ENCODE measurements at regions not wholly inside any gene's neighbourhood (a gene's known extent, or its start where the extent isn't known, plus 50 kb on each side); places are given as distances from the start of the nearest gene placed in this dataset.

DNA sequence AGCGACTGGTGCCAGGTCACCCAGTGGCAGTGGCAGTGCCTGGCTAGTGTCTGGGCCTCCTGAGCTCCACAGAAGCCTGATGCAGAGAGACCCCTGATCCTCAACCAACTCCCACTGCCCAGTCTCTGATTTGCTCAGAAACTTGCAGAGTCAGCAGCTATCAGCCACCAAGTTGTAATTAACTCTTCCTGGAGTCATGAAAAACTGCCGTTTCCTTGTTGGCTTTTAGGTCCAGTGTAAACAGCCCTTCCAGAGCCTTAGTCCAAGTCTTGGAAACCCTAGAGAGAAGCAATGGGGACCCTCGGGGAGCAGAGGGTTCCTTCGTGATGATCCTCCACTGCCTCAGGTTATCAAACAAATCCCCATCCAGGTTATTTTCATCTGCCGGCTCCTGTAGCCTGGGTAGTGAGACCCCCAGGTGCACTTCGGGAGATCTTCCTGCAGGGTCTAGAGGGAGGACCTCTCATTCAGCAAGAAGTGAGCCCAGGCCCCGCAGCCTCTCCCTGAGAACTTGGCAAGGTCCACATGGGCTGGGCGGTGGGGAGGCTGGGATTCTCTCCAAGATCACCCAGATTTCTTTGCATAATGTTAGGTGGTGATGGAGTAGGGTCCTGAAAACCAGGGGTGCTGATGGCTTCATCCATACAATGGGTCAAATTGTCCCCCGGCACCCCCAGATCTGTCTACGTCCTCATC is 137.7 kb upstream of the HDAC4 start:
- no peak for DNase-seq

DNA sequence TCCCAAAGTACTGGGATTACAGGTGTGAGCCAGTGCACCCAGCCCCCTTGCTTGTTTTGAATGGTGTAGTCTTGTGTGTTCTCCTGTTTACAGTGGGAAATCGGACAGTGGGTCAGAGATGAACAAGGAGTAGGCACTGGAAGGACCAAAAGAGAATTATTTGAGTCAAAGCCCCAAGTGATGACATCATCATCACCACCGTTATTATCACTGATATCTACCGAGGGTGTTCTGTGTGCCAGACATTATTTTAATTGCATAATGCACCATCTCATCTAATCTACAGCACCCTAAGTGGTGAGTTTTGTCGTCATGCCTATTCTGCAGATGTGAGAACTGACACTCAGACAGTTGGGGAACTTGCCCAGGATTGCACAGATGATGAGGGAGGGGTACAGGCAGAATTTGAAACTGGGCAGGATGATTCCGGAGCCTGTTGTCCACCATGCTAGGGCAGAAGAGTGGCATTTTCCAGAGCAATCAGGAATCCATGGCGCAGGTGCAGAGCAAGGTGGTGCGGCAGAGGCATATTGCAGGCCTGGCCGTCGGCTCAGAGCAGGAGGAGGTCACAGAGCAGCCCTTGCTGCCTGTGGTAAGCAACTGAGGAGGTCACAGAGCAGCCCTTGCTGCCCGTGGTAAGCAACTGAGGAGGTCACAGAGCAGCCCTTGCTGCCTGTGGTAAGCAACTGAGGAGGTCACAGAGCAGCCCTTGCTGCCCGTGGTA is 137.0 kb upstream of the HDAC4 start:
- no peak for DNase-seq

DNA sequence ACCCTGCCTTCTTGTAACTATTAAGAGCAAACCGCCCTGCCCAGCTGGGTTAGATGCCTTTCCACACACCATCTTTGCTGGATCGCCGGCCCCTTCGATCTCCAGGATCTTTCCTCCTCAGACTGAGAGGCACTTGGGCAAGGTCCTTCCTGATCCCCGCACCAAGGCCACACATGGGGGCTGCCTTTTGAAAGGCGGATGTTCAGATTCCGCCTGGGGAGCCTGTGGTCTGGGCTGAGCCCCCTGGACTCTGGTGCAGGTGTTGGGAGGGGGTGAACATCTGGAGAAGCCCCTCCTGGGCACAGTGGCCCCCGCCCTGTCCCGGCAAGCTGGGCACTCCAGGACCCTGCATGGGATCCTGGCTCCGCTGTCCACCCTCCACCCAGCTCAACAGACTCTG is 135.4 kb upstream of the HDAC4 start:
- no peak for DNase-seq

DNA sequence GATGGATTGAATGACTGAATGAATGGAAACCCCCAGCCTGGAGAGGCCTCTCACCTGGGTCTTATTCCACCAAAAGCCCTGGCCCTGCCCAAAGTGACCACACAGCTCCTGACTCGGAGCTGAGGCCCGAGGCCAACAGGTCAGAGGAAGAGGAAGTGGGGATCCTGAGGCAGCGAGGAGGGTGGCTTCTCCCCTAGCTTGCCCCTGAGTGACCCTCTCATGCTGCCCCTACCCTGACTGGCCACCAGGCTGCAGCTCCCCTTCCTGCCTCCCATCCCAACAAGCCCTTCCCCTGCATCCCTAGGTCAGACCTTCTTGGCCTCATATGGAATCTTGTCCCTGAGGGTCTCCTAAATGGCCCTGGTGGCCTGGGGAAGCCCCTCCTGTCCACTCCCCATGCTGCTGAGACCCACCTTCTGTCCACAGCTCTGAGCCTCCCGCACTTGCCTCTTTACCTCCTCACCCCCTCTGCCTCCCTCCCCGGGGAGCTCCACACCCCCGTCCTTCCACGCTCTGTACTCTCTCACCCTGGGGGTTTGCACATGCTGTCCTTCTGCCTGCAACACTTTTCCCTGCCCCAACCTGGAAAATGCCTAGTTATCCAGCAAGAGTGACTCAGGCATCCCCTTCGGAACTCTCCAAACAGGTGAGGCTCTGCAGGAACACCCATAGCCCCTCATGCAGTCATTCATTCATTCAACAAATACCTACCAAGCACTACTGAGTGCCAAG is 134.8 kb upstream of the HDAC4 start:
- DNase-seq: no peak

DNA sequence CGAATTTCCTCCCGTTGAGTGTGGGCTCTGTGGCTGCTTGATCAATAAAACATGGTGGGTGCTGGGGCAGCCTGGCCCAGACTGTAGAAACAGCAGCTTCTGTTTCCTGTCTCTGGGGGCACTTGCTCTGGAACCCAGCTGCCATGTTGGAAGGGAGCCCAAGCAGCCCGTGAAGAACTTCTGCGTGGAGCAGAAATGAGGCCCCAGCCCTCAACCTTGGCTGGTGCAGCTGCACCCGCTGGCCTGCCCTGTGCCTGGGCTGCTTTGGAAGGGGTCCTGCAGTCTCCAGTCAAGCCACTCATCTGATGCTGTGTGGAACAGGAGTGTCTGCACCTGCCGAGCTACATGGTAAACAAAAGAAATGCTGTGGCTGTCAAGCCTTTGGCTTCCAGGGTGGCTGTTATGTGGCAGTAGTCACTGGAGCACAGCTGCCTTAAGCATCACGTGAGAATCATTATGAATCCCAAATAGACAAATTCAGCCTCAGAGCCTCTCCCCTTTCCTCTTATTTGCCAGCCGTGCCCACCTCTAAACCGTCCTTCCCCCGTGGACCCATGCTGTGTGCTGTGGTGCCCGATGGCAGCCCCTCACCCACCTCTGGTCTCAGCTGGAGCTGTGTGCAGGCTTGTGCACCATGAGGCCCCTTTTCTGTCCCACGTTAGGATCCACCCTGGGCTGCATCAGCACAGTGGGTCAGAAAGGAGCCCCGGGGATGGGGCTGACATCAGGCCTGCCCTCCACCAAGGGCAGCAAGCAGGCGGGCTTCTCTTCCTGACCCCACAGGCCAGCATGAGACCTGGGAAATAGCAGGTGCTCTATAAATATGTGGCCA is 134.0 kb upstream of the HDAC4 start:
- no peak for DNase-seq

DNA sequence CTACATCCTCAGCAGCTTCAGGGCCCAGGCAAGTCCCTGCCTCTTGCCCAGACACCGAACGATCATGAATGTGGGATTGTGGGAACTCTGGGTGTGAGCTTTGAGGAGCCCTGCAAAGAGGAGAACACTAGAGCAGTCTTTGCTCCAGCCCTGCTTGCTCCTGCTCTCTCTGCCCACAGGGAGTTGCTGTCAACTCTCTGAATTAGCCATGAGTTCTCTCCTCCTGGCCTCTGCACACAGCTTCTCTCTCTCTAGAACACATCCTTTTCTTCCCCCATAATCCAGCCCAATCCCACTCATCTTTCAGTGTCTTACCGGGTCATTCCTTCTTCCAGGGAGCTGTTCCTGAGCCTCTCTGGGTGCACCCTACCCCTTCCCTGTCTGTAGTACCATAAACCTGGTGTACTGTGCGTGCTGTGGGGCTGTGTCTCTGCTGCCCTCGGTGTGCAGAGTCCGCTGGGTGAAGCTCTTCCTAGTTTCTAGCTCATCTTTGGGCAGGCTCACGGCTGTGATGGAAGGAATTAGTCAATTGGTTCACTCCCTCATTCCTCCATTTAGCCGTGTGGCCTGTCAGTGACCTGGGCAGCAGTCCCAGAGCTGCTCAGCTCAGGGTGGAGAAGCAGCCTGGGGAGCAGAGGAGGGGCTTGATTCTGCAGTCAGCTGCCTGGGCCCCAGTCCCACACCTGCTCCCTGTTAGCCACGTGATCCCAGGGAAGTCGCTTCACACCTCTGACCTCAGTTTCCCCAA is 132.9 kb upstream of the HDAC4 start:
- no peak for DNase-seq

DNA sequence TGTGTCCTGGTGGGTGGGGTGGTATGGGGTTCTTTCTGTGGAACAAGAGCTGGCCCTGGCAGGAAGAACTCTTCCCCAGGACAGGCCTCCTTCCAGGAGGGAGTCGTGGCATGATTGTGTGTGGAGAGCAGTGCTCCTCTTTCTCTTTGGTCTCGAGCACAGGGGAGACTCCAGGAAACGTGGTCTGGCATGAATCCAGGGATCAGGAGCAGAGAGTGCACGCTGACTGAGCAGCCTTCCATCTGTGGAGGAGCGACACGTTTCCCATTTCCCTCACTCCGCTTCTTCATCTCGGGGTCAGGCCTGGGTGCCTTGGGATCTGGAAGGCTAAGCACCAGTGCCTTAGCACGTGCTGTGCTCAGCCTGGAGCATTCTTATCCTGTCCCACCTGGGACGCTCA is 132.0 kb upstream of the HDAC4 start:
- no peak for DNase-seq

DNA sequence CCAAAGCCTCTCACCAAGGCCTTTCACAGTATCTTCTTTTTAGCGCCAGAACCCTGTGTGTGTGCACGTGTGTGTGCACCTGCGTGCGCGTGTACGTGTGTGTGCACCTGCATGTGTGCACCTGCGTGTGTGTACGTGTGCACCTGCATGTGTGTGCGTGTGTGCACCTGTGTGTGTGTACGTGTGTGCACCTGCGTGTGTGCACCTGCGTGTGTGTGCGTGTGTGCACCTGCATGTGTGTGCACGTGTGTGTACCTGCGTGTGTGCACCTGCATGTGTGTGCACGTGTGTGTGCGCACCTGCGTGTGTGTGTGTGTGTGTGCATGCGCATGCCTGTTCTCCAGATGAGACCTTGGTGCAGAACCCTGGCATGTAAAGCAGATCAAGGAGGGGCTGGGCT is 131.4 kb upstream of the HDAC4 start:
- DNase-seq: no peak

DNA sequence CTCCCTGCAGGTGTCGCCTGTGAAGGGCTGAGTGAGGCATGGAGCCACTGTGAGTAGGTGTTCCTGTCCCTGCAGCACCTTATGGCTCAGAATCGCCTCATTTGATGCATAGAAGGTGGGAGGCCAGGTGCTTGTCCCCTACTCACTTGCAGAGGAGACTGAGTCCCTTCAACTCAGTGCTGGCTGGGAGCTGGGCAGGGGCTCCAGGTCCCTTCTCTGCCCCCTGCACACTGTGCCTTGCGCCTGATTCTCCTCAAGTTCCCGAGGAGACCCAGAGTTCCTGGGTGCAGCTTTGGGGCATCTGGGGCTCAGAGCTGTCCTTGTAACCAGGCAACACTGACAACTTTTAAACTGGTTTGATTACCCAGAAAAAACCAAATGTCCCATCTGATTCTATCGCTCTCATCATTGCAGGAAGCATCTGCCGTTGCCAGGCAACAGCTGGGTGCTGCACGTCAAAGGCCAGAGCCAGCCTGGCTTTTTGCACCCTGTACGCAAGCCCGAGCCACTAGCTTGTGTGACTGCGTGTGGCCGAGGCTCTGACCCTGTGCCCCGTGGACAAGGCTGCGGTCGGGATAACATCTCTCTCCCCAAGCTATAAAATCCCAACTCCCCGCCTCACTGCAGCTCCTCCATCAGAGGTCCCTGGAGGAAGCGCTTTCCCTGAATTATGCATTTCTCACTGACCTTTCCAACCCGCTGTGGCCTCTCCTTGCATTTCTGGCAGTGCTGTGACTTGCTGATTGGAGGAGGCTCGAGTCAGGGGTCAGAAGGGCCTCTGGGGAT is 130.8 kb upstream of the HDAC4 start:
- DNase-seq: no peak

DNA sequence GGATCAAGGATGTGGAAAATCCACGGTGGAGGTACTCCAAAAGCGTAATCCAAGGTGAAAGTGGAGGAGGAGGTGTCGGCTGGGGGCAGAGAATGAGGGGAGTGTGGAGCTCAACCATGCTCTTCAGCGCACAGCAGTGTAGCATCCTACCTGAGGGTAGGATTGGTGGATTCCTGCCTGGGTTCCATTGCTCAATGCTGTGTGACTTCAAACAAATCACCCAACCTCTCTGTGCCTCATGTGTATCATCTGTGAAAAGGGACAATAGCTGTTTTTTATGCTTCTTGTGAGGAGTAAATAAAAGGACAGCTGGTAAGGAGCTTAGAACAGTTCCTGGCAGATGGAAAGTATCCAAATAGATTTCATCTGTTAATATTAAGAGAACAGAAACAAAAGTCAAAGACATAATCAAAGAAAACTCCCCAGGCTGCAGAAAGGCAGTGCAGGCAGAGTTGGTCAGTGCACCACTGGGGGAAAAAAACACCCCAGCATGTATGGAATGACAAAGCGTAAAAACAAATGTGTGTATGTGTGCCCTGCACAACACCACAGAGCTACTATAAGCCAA is 130.0 kb upstream of the HDAC4 start:
- no peak for DNase-seq

DNA sequence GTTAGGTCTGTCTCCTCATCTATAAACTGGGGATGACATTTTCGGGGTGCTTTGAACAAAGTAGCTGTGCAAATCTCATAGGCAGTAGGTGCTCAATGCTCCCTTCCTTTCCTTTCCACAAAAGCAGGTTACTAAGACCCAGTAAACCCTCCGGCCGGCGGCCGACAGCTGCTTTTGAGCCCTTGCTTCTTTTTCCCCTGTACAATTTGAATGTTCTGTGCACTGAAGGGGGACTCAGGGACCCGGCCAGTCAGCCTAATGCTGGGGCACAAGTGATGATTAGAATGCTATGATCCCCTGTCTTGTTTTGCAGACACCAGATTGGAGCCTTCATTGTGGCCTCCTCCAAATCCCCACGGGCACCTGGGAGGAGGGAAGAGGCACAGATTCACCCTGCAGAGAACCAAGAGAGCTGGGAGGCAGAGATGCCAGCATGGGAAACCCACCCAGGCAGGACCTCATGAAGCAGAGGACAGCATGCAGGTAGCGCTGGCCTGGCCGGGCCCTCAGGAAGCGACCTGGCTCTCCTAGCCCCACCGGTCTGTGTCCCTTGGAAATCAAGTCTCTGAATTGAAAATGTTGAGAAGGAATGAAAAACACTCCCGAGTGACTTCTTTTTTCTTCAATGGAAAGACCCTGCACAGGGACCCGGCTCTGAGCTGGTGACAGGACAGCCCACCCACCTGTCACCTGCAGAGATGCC is 128.6 kb upstream of the HDAC4 start:
- no peak for DNase-seq

DNA sequence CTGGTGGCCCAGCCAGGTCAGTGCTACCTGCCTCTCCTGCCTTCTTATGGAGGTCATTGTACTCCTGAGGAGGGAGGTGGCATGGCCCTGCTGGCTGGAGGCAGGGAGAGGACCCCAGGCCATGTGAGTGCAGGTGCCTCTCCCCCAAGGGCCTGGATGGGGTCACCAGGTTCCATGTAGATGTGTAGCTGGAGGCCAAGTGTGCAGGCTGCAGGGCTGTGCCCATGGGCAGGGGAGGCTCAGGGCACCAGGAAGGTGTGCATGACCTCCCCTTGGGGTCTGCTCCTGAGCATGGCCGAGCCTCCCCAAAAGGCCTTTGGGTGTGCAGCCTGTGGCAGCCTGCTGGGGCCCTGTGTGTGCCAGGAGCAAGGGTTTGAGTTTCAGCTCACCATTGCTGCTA is 128.1 kb upstream of the HDAC4 start:
- DNase-seq: no peak

DNA sequence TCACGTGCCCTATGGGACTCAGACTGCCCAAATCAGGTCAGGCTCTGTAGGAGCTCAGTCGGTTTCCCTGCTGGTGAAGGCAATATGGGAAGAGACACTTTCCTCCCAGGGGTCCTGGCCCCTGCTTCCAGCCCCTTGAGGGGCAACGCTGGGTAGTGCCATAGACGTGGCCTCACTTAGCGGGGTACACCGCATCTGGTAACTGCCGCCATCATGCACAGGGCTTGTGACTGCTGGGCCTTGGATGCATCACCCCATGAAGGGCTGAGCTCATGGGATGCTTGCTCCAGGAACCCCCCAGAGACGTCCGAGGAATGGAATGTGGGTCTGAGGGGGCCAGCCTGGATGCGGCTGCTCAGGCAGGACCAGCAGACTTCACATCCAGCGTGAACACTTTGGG is 127.3 kb upstream of the HDAC4 start:
- DNase-seq: no peak

DNA sequence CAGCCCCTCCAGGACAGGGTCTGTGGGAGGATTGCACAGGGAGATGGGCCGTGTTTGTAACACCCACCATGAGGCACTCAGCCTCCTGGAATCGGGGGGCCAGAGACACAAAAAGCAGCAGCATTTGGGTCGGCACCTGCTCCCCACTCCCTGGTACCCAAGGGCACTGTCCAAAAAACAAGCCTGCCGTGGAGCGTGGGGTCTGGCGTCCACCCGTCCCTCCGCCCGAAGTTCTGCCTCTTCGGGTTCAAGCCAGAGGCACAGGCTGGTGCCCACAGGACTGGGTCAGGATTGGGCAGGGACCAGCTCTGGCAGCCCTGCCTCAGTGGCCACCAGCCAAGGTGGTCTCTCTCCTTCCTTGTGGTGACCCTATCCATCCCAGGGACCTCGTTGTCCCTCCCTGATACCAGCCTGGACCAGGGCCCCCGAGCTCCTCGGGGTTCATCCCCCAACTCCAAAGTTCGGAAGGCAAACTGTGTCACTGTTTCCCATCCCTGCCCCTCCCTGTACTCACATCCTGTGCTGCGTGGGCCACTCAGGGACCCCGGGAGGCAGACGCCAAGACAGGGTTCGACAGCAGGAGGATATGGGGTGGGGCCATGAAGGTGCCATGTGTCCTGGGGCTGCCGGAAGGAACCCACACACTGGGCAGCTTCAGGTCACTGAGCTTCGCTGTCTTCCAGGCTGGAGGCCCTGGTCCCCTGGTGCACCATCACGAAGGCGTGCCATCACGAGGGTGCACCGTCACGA is 126.0 kb upstream of the HDAC4 start:
- no peak for DNase-seq

DNA sequence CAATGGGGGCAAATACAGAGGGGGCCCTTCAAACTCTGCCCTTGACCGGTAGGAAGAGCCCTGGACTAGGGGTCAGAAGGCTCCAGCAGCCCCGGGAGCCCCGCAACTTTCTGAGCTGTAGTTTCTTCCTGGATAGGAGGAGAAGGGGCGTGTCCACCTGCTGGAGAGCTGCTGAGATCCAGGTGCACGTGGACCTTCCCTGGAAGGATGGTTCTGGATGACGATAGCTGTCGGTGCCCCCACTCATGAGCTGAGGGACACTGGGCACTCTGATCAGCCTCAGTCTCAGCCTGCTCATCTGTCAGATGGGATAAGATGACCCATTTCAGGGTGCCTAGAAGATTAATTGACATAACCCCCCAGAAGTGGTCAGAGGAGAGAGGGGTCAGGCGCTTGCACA is 125.2 kb upstream of the HDAC4 start:
- no peak for DNase-seq

DNA sequence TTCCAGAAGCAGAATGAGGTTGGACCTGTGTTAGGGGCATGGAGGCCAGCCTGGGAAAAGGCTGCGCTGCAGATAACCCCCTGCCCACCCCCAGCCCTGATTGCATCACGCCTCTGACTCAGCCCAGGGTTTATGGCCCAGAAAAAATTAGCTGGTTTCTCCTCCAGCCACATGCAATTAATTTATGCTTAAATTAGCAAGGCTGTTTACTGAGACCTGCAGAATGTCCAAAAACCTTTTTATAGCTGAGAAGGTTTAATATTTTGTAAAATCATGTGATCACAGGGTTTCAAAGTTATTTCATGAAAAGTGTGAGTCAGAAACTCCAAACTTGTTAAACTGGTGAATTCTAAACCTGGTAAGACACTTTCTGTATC is 123.1 kb upstream of the HDAC4 start:
- no peak for DNase-seq

DNA sequence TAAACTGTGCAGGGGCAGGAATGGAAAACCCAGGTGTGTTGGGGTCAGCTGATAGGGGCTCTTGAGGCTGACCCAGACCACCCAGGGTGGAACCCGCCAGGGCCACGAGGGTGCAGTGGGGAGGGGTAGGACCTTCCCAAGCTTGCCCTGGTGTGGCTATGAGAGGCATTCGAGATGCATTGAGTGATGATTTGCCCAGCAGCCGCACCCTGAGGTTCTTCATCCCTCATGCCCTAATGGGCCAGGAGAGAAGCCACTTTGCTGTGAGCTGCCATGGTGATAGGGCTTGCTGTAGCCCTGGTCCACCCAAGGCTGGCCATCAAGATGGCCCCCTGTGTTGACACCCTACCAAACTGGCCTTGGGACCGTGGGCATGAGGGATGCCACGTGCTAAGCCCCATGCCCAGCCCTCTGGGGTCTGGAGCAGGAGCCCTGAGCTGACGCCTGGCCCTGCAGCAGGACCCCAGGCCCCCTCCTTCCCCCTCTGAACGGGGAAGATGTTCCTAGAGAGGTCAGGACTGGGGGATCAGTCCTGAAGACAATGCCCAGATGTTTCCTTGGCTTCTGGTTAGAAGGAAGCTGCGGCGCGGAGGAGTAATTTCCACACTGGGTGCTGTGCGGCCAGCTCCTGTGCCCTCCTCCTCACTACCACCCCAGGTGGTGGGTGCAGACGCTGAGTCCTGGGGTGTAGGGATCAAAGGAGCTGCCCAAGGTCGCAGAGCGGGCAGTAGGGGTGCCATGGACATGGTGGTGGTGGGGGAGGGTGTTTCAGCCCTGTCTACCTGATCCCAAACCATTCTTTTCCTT is 122.5 kb upstream of the HDAC4 start:
- no peak for DNase-seq

DNA sequence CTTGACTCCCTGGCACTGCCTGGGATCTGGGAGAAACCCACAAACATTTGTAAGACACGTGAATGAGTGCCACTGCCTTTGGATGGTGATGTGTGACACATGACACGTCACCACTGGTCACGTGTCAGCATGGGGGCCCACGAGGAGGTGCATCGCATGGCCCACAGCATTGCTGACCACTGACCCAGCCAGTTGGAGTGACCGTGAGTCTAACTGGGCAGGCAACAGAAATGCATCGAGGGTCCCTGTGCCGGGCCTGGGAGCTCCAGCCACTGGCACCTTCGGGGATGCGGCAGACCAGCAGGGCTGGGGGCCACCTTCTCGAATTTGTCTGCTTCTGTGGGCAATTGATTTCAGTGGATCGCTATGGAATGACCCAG is 121.9 kb upstream of the HDAC4 start:
- DNase-seq: no peak
